Globus pallidus (tissue), 1 donor: ENCODE measurements at regions not wholly inside any gene's neighbourhood (a gene's known extent, or its start where the extent isn't known, plus 50 kb on each side); places are given as distances from the start of the nearest gene placed in this dataset.
"Not testable (repeated sequence)": the region's sequence is repeated elsewhere in the genome, so short reads cannot be mapped to it uniquely, and the experiment has no call there.

Experiments used
- DNase-seq: peaks from one replicate; pipeline ENCODE4 v3.0.0-alpha.2; 2015; ENCODE audit warnings: low spot score

GRCh38 chrX:145881175-145881995 is 63.8 kb downstream of the SLITRK2 start:
- DNase-seq = no peak

GRCh38 chrX:145886469-145886868 is 68.8 kb downstream of the SLITRK2 start:
- DNase-seq = no peak

- peak; percentile 52 for DNase-seq
Measured at GRCh38 chrX:145910017-145910416, 92.4 kb downstream of the SLITRK2 start.

GRCh38 chrX:145919400-145919799 is 101.8 kb downstream of the SLITRK2 start:
- no peak for DNase-seq

- no peak for DNase-seq
Measured at GRCh38 chrX:145923376-145923775, 105.7 kb downstream of the SLITRK2 start.

- DNase-seq = no peak
Measured at GRCh38 chrX:145936769-145937168, 119.1 kb downstream of the SLITRK2 start.

GRCh38 chrX:145949056-145949455 is 131.4 kb downstream of the SLITRK2 start:
- no peak for DNase-seq

- DNase-seq = no peak
Measured at GRCh38 chrX:145953628-145954027, 136.0 kb downstream of the SLITRK2 start.

GRCh38 chrX:145990051-145990450 is 172.4 kb downstream of the SLITRK2 start:
- no peak for DNase-seq

- no peak for DNase-seq
Measured at GRCh38 chrX:146006637-146007036, 189.0 kb downstream of the SLITRK2 start.

GRCh38 chrX:146036000-146036399 is 218.4 kb downstream of the SLITRK2 start:
- DNase-seq = no peak

- DNase-seq = no peak
Measured at GRCh38 chrX:146041741-146042140, 224.1 kb downstream of the SLITRK2 start.

- DNase-seq = not testable (repeated sequence)
Measured at GRCh38 chrX:146046011-146046715, 228.5 kb downstream of the SLITRK2 start.

GRCh38 chrX:146049568-146049967 is 231.9 kb downstream of the SLITRK2 start:
- DNase-seq = not testable (repeated sequence)

- DNase-seq = no peak
Measured at GRCh38 chrX:146054311-146054710, 236.7 kb downstream of the SLITRK2 start.

- no peak for DNase-seq
Measured at GRCh38 chrX:146055733-146056132, 238.1 kb downstream of the SLITRK2 start.

- no peak for DNase-seq
Measured at GRCh38 chrX:146056511-146057081, 239.0 kb downstream of the SLITRK2 start.

GRCh38 chrX:146064156-146064555 is 246.5 kb downstream of the SLITRK2 start:
- no peak for DNase-seq

GRCh38 chrX:146090732-146091131 is 273.1 kb downstream of the SLITRK2 start:
- DNase-seq = no peak

GRCh38 chrX:146109362-146109761 is 291.7 kb downstream of the SLITRK2 start:
- no peak for DNase-seq

GRCh38 chrX:146119074-146119473 is 301.4 kb downstream of the SLITRK2 start:
- not testable (repeated sequence) for DNase-seq

- no peak for DNase-seq
Measured at GRCh38 chrX:146127617-146128016, 310.0 kb downstream of the SLITRK2 start.

GRCh38 chrX:146141221-146141620 is 323.6 kb downstream of the SLITRK2 start:
- DNase-seq = no peak
